ENCODE measurements at regions not wholly inside any gene's neighbourhood (a gene's known extent, or its start where the extent isn't known, plus 50 kb on each side); places are given as distances from the start of the nearest gene placed in this dataset.

DNA sequence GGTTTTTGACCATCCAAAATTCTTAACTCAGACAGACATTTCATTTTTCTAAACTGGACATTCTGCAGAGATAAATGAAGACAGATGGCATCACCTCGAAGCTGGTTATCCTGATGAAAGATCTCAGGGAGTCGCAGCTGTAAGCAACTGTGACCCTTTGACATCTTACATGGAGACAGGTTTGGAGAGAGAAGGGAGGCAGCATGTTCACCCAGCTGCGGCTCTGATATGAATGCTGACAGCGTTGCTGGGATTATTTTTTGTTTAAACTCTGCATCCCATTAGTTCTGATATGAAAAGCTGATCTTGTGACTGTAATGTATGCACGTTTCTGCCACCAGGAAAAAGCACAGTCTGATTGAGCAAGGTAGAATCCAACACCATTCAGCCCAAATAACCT is 89.4 kb downstream of the C6orf118 start:
- intact Hi-C loops (cut with DNase I), result no loop called here
- TF ChIP-seq, protein P1, sequence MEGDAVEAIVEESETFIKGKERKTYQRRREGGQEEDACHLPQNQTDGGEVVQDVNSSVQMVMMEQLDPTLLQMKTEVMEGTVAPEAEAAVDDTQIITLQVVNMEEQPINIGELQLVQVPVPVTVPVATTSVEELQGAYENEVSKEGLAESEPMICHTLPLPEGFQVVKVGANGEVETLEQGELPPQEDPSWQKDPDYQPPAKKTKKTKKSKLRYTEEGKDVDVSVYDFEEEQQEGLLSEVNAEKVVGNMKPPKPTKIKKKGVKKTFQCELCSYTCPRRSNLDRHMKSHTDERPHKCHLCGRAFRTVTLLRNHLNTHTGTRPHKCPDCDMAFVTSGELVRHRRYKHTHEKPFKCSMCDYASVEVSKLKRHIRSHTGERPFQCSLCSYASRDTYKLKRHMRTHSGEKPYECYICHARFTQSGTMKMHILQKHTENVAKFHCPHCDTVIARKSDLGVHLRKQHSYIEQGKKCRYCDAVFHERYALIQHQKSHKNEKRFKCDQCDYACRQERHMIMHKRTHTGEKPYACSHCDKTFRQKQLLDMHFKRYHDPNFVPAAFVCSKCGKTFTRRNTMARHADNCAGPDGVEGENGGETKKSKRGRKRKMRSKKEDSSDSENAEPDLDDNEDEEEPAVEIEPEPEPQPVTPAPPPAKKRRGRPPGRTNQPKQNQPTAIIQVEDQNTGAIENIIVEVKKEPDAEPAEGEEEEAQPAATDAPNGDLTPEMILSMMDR (IDR thresholded peaks at IDR 0.05), result no peak
- Histone ChIP-seq H3K4me3 (no peak overlapping the region), H3K4me1 (no peaks in the 10 kb centered on the region), H3K27ac (no peak overlapping the region), H3K9me3 (no peaks in the 10 kb centered on the region), H3K36me3 (no peaks in the 10 kb centered on the region), H3K27me3 (no peaks in the 10 kb centered on the region)
- no peak for ATAC-seq
- DNase-seq, result no peak

DNA sequence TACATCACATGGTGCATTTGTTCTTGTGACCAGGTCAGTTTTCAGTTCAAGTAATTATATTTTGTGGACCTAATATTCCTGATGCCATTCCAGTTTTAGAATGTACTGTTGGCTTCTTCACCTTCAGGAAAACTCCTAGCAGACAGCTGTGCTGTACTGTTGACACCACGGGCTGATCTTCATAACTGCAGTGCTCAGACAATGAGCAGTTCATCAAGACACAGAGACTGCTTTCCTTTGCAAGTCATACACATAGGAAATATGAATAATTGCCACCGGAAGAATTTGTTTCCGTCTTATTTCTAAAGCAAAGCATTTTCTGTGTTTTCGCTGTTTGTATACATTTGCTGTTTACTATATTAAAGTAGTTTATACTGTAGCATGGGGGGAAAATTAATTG is 89.8 kb downstream of the C6orf118 start:
- TF ChIP-seq, protein P1 (IDR thresholded peaks at IDR 0.05), result no peak
- no peak for ATAC-seq

DNA sequence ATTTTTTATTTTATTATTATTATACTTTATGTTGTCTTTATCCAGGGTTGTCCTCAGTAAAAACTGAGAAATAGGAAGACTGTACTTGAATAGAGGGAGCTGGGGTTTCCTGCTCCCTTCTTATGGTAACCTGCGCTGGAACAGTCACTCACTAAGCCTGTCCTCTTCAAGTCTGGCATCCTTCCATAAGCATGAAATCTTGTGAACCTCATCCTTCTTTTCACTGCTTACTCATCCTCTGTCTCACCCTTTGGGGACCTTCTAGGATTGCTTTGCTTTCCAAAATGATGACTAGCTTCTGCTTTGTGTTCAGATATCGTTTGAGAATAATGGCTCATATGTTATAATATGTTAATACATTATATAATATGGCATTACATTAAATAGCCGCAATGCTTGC is 90.6 kb downstream of the C6orf118 start:
- TF ChIP-seq, protein P1 (IDR thresholded peaks at IDR 0.05), result no peak
- Histone ChIP-seq H3K36me3 (no peaks in the 10 kb centered on the region), H3K27ac (no peak overlapping the region), H3K27me3 (no peaks in the 10 kb centered on the region), H3K4me3 (no peak overlapping the region), H3K9me3 (no peaks in the 10 kb centered on the region), H3K4me1 (no peaks in the 10 kb centered on the region)
- ATAC-seq (no peak), DNase-seq (no peak)
- intact Hi-C loops (cut with DNase I), result no loop called here

More for the DNA sequence above, 89.8 kb downstream of the C6orf118 start:
- Histone ChIP-seq H3K36me3 (no peaks in the 10 kb centered on the region), H3K27me3 (no peaks in the 10 kb centered on the region), H3K27ac (no peak overlapping the region), H3K9me3 (no peaks in the 10 kb centered on the region), H3K4me1 (no peaks in the 10 kb centered on the region), H3K4me3 (no peak overlapping the region)
- intact Hi-C loops (cut with DNase I), result no loop called here
- no peak for DNase-seq

DNA sequence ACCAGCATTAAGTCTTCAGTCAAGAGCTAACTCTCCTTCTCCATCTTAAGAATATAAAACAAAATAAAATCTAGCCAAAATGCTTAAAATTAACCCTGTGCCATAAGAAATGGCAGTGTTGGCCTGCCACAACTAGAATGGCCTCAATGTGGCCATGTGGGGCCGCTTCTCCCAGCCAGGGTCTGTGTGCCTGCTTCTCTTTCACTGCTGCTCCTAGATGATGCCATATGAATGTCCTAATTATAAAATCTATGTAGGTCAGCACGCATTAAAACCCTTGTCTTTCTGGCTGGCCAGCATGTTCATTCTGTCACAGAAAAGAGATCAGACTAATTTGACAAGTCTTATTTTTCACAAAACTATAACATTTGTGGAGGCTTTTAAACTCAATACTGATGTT is 102.6 kb downstream of the C6orf118 start:
- TF ChIP-seq, protein P1 (IDR thresholded peaks at IDR 0.05), result no peak
- no peaks in the 10 kb centered on the region for H3K4me1 ChIP-seq
- no peaks in the 10 kb centered on the region for H3K27me3 ChIP-seq
- H3K36me3 ChIP-seq, result no peaks in the 10 kb centered on the region
- no peak overlapping the region for H3K4me3 ChIP-seq
- no peak overlapping the region for H3K27ac ChIP-seq
- no peak for ATAC-seq
- peaks cover 0 to 13% of the 10 kb centered on the region in 2 donors for H3K9me3 ChIP-seq
- DNase-seq, result no peak
- intact Hi-C loops (cut with DNase I), result no loop called here

DNA sequence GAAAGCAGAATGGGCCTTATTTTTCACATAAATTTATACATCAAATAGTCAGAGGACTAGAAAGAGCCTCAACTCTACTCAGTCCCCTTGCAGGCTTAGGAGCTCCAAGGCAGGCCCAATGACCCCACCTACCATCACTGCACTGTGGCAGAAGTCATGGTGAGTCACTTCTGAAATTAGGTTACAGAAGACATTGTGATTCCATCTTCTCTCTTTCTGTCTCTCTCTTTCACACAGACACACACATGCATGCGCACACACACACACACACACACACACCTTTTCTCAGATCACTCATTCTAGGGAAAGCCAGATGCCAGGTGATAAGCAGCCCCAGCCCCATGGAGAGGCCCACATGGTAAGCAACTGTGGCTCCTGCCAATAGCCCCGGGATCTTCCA is 103.8 kb downstream of the C6orf118 start:
- peaks cover 0 to 9% of the 10 kb centered on the region in 2 donors for H3K9me3 ChIP-seq
- H3K27ac ChIP-seq, result no peak overlapping the region
- TF ChIP-seq, protein P1 (IDR thresholded peaks at IDR 0.05), result no peak
- intact Hi-C loops (cut with DNase I), result no loop called here
- no peaks in the 10 kb centered on the region for H3K4me1 ChIP-seq
- H3K4me3 ChIP-seq, result no peak overlapping the region
- no peak for DNase-seq
- H3K36me3 ChIP-seq, result no peaks in the 10 kb centered on the region
- ATAC-seq, result no peak
- H3K27me3 ChIP-seq, result no peaks in the 10 kb centered on the region
